SK-N-SH (cell line): ENCODE measurements at regions not wholly inside any gene's neighbourhood (a gene's known extent, or its start where the extent isn't known, plus 50 kb on each side); places are given as distances from the start of the nearest gene placed in this dataset.

Source experiments
- CTCF ChIA-PET: fragments of 300-600, 350-600 bp; formaldehyde crosslinking; extraction: SDS; loops from one replicate; lab custom pipeline; 2021; lab: Yijun Ruan, JAX
- POLR2A ChIA-PET: fragments of 350-600 bp; sonication (Branson Sonifier 250); formaldehyde crosslinking; extraction: SDS; loops from one replicate; lab custom pipeline; 2020; ENCODE audit warnings: antibody characterized with exemption, inconsistent platforms; lab: Yijun Ruan, JAX
- DNase-seq: peaks from one replicate; pipeline ENCODE4 v3.0.0; 2012
- H2AFZ ChIP-seq: fragments of 200-600 bp; sonication (generic); 2 replicates; pipeline ENCODE4 v1.8.1; 2016; ENCODE audit warnings: antibody characterized with exemption, mild to moderate bottlenecking, low read depth
- H3F3A ChIP-seq: fragments of 200-600 bp; sonication (generic); replicated peaks from 2 replicates; pipeline ENCODE3; 2016; ENCODE audit warnings: antibody characterized with exemption, mild to moderate bottlenecking; ENCODE audit not compliant: insufficient read depth
- H3K27ac ChIP-seq, 2 experiments: fragments of 200-500 bp in 1 of 2; fragments of 200-600 bp in 1 of 2; sonication (Bioruptor generic) in 1 of 2; sonication (generic), shearing (Covaris generic) in 1 of 2; 2 replicates each; pipeline versions ENCODE4 v1.5.1 to v1.6.1; 2014 to 2016; ENCODE audit warnings: low read depth in 2 of 2, inconsistent platforms in 1 of 2, low read length in 1 of 2, mild to moderate bottlenecking in 1 of 2, mixed read lengths in 1 of 2
- H3K27me3 ChIP-seq: fragments of 200-600 bp; sonication (generic), shearing (Covaris generic); 2 replicates; pipeline ENCODE4 v1.6.1; 2016; ENCODE audit warnings: mixed run types; ENCODE audit not compliant: insufficient read depth
- H3K36me3 ChIP-seq, 2 experiments: fragments of 200-500 bp in 1 of 2; fragments of 200-600 bp in 1 of 2; sonication (Bioruptor generic) in 1 of 2; sonication (generic) in 1 of 2; replicated peaks in 1 of 2; 2 replicates each; pipeline versions ENCODE3 to v1.5.1; 2014 to 2016; ENCODE audit warnings: low read length in 1 of 2, mild to moderate bottlenecking in 1 of 2; ENCODE audit not compliant: insufficient read depth in 2 of 2, control insufficient read depth in 1 of 2
- H3K4me1 ChIP-seq, 2 experiments: fragments of 200-500 bp in 1 of 2; fragments of 200-600 bp in 1 of 2; sonication (Bioruptor generic) in 1 of 2; sonication (generic), shearing (Covaris generic) in 1 of 2; 2 replicates each; pipeline versions ENCODE4 v1.5.1 to v1.6.1; 2014 to 2016; ENCODE audit warnings: low read depth in 1 of 2, low read length in 1 of 2, mixed run types in 1 of 2; ENCODE audit not compliant: insufficient read depth in 2 of 2, control insufficient read depth in 1 of 2
- H3K4me2 ChIP-seq: fragments of 200-600 bp; sonication (generic), shearing (Covaris generic); 2 replicates; pipeline ENCODE4 v1.6.1; 2017; ENCODE audit warnings: mixed run types
- H3K4me3 ChIP-seq, 2 experiments: fragments of 200-500 bp in 1 of 2; fragments of 200-600 bp in 1 of 2; sonication (Bioruptor generic) in 1 of 2; sonication (generic), shearing (Covaris generic) in 1 of 2; 2 replicates each; pipeline versions ENCODE4 v1.5.1 to v1.8.1; 2014 to 2016; ENCODE audit warnings: low read depth in 2 of 2, inconsistent platforms in 1 of 2, low read length in 1 of 2, mild to moderate bottlenecking in 1 of 2, mixed read lengths in 1 of 2, moderate library complexity in 1 of 2
- H3K79me2 ChIP-seq: fragments of 200-600 bp; sonication (generic); 2 replicates; pipeline ENCODE4 v1.8.1; 2017; ENCODE audit warnings: mild to moderate bottlenecking; ENCODE audit not compliant: insufficient read depth
- H3K9ac ChIP-seq: fragments of 200-600 bp; sonication (generic); 2 replicates; pipeline ENCODE4 v1.6.1; 2017; ENCODE audit warnings: mixed run types
- H3K9me2 ChIP-seq: fragments of 200-600 bp; sonication (generic); 2 replicates; pipeline ENCODE4 v1.6.1; 2017; ENCODE audit warnings: mixed run types
- H3K9me3 ChIP-seq: fragments of 200-600 bp; sonication (generic); 2 replicates; pipeline ENCODE4 v1.6.1; 2017; ENCODE audit warnings: mixed run types, mild to moderate bottlenecking, moderate library complexity
- H4K20me1 ChIP-seq: fragments of 200-600 bp; sonication (generic); 2 replicates; pipeline ENCODE4 v1.6.1; 2017; ENCODE audit warnings: mild to moderate bottlenecking, mixed run types; ENCODE audit not compliant: insufficient read depth
- CHD2 ChIP-seq: fragments of 150-350 bp; IDR thresholded peaks from 2 replicates; pipeline ENCODE4 v1.6.1; 2018; ENCODE audit warnings: low read length; ENCODE audit not compliant: partially characterized antibody
- CTCF ChIP-seq: fragments of 200-600 bp; sonication (generic); IDR thresholded peaks from 2 replicates; pipeline ENCODE4 v1.6.1; 2017; ENCODE audit warnings: antibody characterized with exemption, mild to moderate bottlenecking, moderate library complexity
- EP300 ChIP-seq, 2 experiments: IDR thresholded peaks; 2 replicates each; pipeline versions ENCODE4 v1.4.0 to v1.6.1; 2012; ENCODE audit warnings: borderline replicate concordance in 1 of 2, low read depth in 1 of 2, low read length in 1 of 2
- EZH2phosphoT487 ChIP-seq: fragments of 200-600 bp; sonication (generic); IDR thresholded peaks from 2 replicates; pipeline ENCODE4 v1.6.1; 2017; ENCODE audit warnings: low read depth, mixed run types, mild to moderate bottlenecking, antibody characterized with exemption, moderate library complexity, borderline replicate concordance
- FOSL2 ChIP-seq: IDR thresholded peaks from 2 replicates; pipeline ENCODE4 v1.4.0; 2012; ENCODE audit warnings: low read depth, mild to moderate bottlenecking, moderate library complexity, borderline replicate concordance
- FOXJ3 ChIP-seq: sonication (generic); formaldehyde crosslinking; IDR thresholded peaks from 2 replicates; pipeline ENCODE4 v1.5.1; 2020; ENCODE audit warnings: mild to moderate bottlenecking, missing genetic modification reagents
- FOXM1 ChIP-seq: IDR thresholded peaks from 2 replicates; pipeline ENCODE4 v1.4.0; 2012; ENCODE audit warnings: low read depth, mild to moderate bottlenecking
- GATA2 ChIP-seq: sonication (generic); formaldehyde crosslinking; IDR thresholded peaks from 2 replicates; pipeline ENCODE4 v1.5.0; 2020; ENCODE audit warnings: mild to moderate bottlenecking, missing genetic modification reagents
- IRF3 ChIP-seq: fragments of 150-350 bp; IDR thresholded peaks from 2 replicates; pipeline ENCODE4 v1.6.1; 2016; ENCODE audit warnings: mild to moderate bottlenecking, low read depth, low read length
- JUND ChIP-seq: IDR thresholded peaks from 2 replicates; pipeline ENCODE4 v1.4.0; 2012
- MAX ChIP-seq: IDR thresholded peaks from 2 replicates; pipeline ENCODE4 v1.4.0; 2012; ENCODE audit warnings: low read depth
- MEF2A ChIP-seq: IDR thresholded peaks from 2 replicates; pipeline ENCODE4 v1.4.0; 2012; ENCODE audit warnings: low read depth, borderline replicate concordance
- NFIC ChIP-seq: IDR thresholded peaks from 2 replicates; pipeline ENCODE4 v1.4.0; 2012; ENCODE audit warnings: borderline replicate concordance
- NRF1 ChIP-seq: IDR thresholded peaks from 2 replicates; pipeline ENCODE4 v1.6.1; 2012; ENCODE audit warnings: low read depth, mild to moderate bottlenecking, low read length
- POLR2AphosphoS5 ChIP-seq: IDR thresholded peaks from 2 replicates; pipeline ENCODE4 v1.6.1; 2012; ENCODE audit warnings: low read depth, low read length
- RAD21 ChIP-seq: IDR thresholded peaks from 2 replicates; pipeline ENCODE4 v1.6.1; 2012; ENCODE audit warnings: mild to moderate bottlenecking, low read length
- RCOR1 ChIP-seq: fragments of 150-350 bp; IDR thresholded peaks from 2 replicates; pipeline ENCODE4 v1.6.1; 2017; ENCODE audit warnings: antibody characterized with exemption, low read length
- TAF1 ChIP-seq: IDR thresholded peaks from 2 replicates; pipeline ENCODE4 v1.6.1; 2012; ENCODE audit warnings: low read depth, mild to moderate bottlenecking, low read length, moderate library complexity, borderline replicate concordance
- TCF12 ChIP-seq: IDR thresholded peaks from 2 replicates; pipeline ENCODE4 v1.4.0; 2012
- TEAD4 ChIP-seq: IDR thresholded peaks from 2 replicates; pipeline ENCODE4 v1.4.0; 2012; ENCODE audit warnings: mild to moderate bottlenecking, borderline replicate concordance; ENCODE audit not compliant: insufficient read depth
- USF1 ChIP-seq: IDR thresholded peaks from 2 replicates; pipeline ENCODE4 v1.4.0; 2012; ENCODE audit warnings: low read depth, borderline replicate concordance
- WGBS: methylation state at CpG from one replicate; pipeline ENCODE4 v1.1.6; 2017; ENCODE audit warnings: low lambda C conversion rate; 5-methylcytosine and 5-hydroxymethylcytosine counted together

GRCh38 chr20:56711018-56711417 lies 81.9 kb downstream of the TFAP2C start:
- no peaks in the 10 kb centered on the region for H3K4me1 ChIP-seq
- H4K20me1 ChIP-seq = no peaks in the 10 kb centered on the region
- H3F3A ChIP-seq = no peaks in the 10 kb centered on the region
- no peaks in the 10 kb centered on the region for H3K9me2 ChIP-seq
- no peak overlapping the region for H2AFZ ChIP-seq
- H3K79me2 ChIP-seq = no peaks in the 10 kb centered on the region
- no peak overlapping the region for H3K27ac ChIP-seq
- DNase-seq = no peak
- POLR2A ChIA-PET = no interaction called here
- no peaks in the 10 kb centered on the region for H3K36me3 ChIP-seq
- WGBS = 15% methylated on average over 6 of the region's 6 CpGs
- no peak for TF ChIP-seq TEAD4
- TF ChIP-seq NFIC = no peak
- no peak for TF ChIP-seq RCOR1
- TF ChIP-seq IRF3 = no peak
- TF ChIP-seq GATA2 = no peak
- no peak for TF ChIP-seq FOXM1
- no peak for TF ChIP-seq JUND
- TF ChIP-seq EZH2phosphoT487 = no peak
- no peak for TF ChIP-seq TAF1
- TF ChIP-seq CHD2 = no peak
- TF ChIP-seq POLR2AphosphoS5 = no peak
- TF ChIP-seq USF1 = no peak
- no peak for TF ChIP-seq MAX
- no peak for TF ChIP-seq EP300 (IDR thresholded peaks at IDR 0.05; ENCODE audit: borderline replicate concordance in 1 of 2, low read depth in 1 of 2, low read length in 1 of 2)
- TF ChIP-seq NRF1 = no peak
- CTCF ChIA-PET = no interaction called here
- H3K27me3 ChIP-seq = peaks cover 10% of the 10 kb centered on the region
- H3K4me2 ChIP-seq = no peak overlapping the region
- H3K9ac ChIP-seq = no peak overlapping the region
- no peaks in the 10 kb centered on the region for H3K9me3 ChIP-seq
- no peak overlapping the region for H3K4me3 ChIP-seq

GRCh38 chr20:56715309-56715708 lies 86.2 kb downstream of the TFAP2C start:
- no peak overlapping the region for H3K27ac ChIP-seq
- H2AFZ ChIP-seq = no peak overlapping the region
- ChIA-PET CTCF (no interaction called here), POLR2A (no interaction called here)
- no peaks in the 10 kb centered on the region for H3K4me1 ChIP-seq
- no peak overlapping the region for H3K4me3 ChIP-seq
- H3K36me3 ChIP-seq = no peaks in the 10 kb centered on the region
- peaks cover 6% of the 10 kb centered on the region for H3K27me3 ChIP-seq
- H4K20me1 ChIP-seq = no peaks in the 10 kb centered on the region
- no peaks in the 10 kb centered on the region for H3K9me3 ChIP-seq
- WGBS = 17% methylated on average over 10 of the region's 10 CpGs
- H3K9me2 ChIP-seq = no peaks in the 10 kb centered on the region
- no peaks in the 10 kb centered on the region for H3F3A ChIP-seq
- H3K9ac ChIP-seq = no peak overlapping the region
- TF ChIP-seq MEF2A (no peak), GATA2 (no peak), FOXM1 (no peak), CTCF (no peak), FOSL2 (no peak), RCOR1 (no peak), FOXJ3 (CRISPR knock-in tag) (no peak), RAD21 (no peak), TCF12 (no peak)
- TF ChIP-seq, all 33 proteins: peak for 0
- DNase-seq = no peak
- H3K4me2 ChIP-seq = no peak overlapping the region
- no peaks in the 10 kb centered on the region for H3K79me2 ChIP-seq
